Inflammatory macrophage treated with lipopolysaccharide for 4 hours (primary cell): ENCODE measurements at regions not wholly inside any gene's neighbourhood (a gene's known extent, or its start where the extent isn't known, plus 50 kb on each side); places are given as distances from the start of the nearest gene placed in this dataset.
"Not testable (repeated sequence)": the region's sequence is repeated elsewhere in the genome, so short reads cannot be mapped to it uniquely, and the experiment has no call there.

Source experiments
- DNase-seq: peaks from one replicate; pipeline ENCODE4 v3.0.0-alpha.2; 2020

DNA sequence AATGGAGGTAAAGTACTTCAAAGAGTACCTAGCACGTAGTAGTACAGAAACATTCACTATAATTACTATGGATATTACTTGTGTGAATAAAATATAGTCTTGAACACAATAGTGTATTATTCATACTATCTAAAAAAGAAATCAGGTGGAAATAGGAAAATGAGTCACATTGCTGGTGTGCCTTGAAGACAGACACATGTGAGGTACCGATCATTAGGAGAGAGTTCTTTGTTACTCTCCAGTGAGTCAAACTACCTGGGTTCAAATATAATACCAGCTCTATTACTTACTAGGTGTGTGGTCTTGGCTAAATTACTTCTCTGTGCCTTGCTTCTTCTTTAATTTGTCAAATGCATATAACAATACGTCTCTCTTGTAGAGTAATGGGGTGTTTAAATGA, 50.8 kb upstream of the BEND6 start:
- no peak for DNase-seq

DNA sequence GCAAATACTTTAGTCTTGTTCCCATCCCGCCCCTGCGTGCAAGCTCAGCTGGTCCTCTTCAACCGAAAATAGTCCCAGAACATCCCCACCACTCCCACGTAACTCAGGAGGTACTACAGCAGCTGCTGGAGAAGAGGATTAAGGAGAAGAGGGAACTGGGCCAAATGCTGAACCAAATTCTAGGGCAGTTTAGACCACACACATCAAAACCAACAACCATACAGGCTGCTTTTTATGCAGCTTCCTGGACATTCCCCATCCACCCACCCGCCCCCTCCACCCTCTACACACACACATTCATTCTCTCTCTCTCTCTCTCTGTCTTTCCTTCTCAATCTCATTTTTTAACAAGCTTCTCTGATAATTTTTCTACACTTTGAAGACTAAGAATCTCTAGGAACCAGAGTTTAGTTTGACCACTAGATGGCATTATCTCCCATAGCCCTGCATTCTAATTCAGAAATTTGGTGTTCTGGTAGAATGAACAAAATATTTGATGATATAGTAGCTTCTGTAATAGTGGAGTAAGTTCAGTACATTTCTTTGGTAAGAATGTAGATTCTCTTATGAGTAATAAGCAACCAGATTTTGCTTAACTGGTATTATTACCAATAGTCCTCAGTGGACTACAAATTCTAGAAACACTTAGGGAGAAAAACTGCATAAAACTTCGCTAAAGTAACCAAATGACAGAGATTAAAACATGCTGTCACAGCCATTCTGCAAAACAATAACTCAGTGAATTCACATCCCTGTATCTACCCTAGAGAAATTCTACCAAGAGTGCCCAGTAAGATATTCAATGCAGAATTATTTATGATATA, 52.1 kb upstream of the BEND6 start:
- DNase-seq = peak; percentile 36

DNA sequence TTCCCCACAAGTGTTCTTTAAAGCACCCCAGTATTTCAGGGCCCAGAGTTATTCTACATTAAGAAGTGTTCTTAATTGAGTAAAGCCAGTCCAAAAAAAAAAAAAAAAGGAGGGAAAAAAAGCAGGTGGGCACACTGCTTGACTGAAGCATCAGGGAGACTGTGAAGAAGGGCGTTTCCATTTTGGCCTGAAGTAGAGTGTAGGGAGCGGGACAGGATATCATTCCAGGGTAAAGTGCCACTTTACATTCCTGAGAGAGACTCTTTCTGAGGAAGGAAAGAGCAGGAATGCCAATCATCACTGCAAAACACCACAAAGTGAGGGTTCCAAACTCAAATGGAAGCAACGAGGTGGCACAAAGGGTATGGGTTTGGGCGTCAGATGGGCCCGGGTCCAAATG, 54.1 kb upstream of the BEND6 start:
- no peak for DNase-seq

DNA sequence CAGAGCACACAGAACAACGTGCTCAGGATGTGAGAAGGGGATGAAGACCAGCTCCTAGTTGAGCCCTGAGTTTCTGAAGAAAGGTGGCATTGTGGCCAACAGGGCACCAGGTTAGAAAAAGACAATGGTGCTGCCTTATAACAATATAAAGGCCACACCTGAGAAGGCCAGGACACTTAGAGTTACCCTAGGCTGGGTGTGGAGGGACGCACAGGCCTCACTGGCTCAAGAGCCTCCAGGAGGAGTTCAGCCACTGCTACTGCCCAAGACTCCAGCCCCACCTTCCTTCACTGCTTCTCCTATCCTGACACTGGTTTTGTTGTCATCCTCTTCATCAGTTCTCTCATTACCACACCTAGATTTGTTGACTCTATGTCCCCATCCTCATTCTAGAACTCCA, 55.2 kb upstream of the BEND6 start:
- DNase-seq = no peak

DNA sequence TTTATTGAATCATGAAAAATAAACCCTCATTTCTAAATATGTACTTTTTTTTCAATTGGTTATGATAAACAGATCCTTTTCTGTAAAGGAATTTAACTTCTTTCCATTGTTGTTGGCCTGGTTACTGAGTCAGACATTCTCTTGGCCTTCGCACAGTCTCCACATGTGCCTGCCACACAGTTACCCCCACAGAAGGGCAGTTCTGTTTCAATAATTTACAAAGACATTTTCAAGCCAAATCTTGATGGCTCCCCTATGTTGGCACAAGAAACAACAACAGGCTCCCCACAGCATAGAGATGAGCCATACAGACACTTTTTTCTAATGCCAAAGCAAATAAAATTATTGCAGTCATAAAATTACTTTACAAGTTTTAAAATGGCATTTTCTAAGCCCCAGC, 55.6 kb upstream of the BEND6 start:
- no peak for DNase-seq

DNA sequence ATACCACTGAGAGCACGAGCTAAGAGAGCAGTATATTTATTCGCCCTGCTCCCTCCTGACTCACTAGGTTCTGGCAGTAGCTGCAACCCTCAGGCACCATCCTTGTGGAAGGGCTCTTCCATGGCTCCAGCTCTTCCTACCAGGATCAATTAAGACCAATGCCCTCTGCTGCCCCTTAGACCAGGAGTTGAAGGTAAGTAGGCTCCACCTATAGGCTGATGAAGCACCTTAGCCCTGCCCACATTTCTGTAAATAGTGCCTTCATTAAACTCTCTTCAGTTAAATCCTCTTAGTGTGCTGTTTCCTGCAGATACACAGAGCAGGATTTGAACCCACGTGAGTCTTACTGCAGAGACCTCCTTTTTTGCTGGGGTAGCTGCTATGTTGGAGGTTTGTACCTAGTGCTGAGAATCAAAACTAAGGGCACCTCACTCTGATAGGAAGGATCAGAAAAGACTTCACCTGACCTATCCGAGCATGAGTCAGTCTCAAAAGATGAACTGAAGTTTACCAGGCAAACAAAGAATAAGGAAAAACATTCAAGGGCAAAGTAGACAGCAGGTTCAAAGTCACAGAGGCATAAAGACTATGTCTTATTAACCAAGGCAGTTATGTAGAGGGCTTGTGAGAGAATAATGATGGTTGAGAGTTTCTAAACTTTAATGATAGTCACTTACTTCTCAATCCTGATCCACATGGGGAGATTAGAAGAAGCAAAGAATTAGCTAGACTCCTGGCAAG, 56.9 kb upstream of the BEND6 start:
- no peak for DNase-seq

DNA sequence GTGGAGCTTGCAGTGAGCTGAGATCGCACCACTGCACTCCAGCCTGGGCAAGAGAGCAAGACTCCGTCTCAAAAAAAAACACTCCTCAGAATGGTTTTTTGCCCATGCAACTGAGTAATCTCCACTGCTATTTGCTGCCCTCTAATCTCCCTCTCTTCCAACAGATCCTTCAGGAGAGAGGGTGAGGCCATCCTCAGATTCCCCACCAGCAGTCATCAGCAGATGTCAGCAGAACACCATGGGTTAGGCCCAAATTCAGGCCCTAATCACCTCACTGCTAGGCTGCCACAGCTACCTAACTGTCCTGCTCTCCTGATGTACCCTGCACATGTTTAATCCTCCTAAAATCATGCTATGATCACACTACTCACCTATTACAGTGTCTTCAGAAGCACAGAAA, 63.2 kb upstream of the BEND6 start:
- DNase-seq = no peak

DNA sequence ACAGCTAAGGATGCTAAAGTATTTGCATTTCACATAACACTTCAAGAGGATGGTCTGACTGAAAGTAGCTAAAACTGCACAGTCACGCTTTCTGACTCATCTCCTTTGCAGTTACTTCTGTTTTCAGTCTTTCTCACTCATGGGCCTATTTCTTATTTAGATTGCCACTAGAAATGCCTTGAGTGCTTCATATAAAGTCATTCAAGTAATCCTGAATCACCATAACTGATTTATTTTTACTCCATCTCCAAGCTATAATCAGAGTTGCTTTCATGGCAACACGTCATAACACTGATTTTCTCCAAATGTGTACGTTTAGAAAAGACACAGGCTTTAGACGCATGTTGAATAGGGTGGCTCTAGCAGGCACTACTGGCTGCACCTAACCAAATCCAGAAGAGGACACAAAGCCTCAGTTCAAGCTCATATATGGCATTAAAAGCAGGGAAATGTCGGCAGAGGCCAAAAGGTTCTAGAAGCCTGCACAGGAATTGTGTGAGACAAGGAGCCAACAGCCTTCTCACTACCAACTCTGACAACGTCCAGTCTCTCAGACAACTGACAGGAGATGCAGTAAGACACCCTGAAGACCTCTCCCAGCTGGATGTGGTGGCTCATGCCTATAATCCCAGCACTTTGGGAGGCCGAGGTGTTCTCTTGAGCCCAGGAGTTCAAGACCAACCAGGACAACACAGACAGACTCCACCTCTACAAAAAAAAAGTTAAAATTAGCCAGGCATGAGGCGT, 64.1 kb upstream of the BEND6 start:
- DNase-seq = peak; percentile 86

DNA sequence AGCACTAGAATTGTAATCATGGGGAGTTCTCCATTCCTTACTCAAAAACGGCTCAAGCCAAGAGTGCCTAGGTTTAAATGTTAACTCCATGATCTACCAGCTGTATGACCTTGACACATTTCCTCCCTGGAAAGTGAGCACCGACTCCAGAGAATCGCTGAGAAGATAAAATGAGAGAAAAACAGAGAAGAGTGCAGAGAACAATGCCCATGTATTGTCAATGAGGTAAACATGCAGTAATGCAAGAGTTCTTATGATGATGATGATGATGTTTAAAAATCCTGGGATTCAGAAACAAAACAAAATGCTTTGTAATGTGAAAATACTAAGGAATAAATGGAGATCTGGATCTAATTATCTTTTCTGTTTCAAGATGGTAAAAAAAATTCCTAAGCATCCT, 64.8 kb upstream of the BEND6 start:
- DNase-seq = no peak

DNA sequence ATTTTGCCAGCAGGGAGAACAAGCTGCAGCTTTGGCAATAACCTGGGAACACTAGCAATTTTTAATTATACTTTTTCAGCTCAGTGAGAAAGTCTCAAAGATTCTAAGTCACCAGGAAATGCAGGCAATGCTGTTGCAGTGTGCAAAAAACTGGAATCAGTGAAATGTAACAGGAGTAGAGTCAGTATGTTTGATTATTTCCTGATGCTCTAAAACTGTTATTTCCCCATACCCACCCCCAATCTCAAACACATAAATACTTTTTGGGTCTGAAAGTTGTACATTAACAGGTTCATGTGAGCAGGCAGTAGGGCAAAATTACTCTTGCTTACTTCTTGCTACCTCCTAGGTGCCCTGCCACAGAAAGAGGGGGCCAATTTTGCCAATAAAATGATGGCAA, 65.4 kb upstream of the BEND6 start:
- no peak for DNase-seq

DNA sequence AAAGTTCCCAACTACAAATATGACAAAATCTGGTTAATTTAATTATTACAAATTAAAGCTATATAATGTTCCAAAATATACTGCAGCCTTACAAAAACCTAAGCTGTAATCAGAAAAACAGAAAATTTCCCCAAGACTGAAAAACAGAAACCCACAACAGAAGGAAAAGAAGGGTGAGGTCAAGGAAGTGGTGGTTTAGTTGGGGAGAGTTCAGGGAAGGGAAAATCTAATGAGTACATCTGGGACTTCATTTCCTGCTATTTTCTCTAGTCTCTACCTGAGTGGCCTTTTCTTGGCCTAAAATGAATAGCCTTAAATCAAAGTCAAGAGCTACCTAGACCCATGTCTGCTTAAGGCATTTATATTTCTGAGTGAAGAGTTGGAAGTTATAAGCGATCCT, 66.2 kb upstream of the BEND6 start:
- no peak for DNase-seq

DNA sequence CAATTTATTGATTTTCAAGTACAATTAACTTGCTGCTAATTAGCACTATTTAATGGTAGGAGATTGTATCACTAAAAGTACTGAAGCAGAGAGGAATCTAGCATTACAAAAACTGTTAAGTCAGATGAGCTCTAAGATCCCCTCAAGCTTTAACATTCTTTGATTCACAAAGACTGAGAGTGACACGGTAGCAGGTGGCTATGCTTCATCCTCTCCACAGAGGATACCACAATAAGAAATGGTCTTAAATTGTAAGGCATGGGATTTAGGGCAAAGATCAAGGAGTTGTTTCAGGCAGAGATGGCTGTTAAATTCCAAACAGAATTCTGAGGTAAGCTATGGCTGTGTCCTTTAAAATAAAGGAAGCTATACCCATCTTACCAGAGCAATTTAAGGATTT, 67.8 kb upstream of the BEND6 start:
- no peak for DNase-seq

DNA sequence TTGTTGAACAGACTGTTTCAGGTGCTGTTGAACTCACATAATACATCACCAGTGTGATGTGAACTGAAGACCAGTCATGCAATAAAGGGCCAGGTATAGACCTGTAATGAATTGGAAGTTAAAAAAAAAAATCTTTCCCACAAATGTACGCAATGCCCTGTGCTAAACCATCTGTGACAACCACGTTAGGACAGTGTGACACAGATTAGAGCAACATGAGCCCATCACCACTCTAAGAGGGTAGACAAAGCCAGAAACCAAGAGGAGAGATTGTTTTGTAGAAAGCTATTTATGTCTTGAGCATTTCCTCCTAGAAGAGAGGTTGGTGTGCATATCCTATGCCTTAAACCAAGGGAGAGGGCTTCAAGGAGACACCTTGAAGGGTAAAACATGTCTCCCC, 77.0 kb upstream of the BEND6 start:
- DNase-seq = no peak

DNA sequence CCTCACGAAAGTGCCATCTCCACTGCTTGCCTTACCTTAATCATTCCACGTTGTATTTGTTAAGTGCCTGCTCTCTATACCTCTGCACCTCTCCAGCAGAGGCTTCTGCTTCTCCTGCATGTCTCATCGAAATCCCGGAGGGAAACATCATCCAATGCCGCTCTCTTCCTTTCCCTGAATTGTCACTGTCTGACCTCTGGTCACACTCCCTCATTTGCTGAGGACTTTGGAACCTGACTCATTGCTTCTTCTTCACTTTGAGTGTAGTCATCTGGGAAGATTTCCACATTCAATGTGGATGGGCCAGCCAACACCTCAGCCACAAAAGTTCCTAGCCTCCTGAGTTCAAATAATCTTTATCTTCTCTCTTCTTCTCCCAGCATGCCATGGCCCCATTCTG, 78.9 kb upstream of the BEND6 start:
- no peak for DNase-seq

DNA sequence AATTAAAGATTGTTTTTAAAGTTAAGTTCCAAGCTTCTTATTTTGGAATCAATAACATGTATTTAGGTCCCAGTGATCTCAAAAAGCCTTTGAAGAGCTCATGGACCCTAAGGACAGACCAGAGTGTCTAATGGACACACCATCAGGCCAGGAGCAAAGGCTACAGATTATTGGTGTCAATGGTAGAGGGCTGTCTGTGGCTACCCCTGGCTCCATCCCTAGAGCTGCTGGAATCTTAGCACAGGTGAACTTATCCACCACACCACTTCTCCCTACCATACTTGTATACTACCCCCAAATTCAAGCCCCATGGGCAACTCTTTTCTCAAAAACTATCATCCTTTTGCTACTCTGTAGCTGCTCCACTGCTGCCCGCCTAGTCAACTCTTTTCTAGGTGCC, 79.4 kb upstream of the BEND6 start:
- DNase-seq = no peak

DNA sequence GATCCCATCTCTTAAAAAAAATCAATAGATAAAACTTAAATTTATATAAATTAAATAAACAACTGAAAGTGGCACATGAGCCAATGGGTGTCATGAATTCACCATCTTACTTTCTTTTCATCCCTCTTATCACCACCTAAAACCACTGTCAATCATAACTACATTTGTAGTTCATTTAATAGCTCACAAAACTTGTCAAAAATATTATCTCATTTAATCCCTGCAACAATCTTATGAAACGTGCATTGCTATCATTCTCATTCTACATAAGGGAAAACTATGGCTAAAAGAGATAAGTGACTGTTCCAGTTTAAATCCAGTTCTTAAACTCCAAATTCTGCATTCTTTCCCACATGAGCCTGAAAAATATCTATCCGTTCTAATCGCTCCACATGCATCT, 80.6 kb upstream of the BEND6 start:
- no peak for DNase-seq

DNA sequence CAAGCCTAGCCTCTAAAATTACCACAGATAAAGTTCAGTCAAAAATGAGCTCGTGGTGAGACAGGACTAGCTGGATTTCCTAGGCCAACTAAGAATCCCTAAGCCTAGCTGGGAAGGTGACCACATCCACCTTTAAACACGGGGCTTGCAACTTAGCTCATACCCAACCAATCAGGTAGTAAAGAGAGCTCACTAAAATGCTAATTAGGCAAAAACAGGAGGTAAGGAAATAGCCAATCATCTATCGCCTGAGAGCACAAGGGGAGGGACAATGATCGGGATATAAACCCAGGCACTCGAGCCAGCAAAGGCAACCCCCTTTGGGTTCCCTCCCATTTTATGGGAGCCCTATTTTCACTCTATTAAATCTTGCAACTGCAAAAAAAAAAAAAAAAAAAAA, 84.9 kb upstream of the BEND6 start:
- DNase-seq = not testable (repeated sequence)

DNA sequence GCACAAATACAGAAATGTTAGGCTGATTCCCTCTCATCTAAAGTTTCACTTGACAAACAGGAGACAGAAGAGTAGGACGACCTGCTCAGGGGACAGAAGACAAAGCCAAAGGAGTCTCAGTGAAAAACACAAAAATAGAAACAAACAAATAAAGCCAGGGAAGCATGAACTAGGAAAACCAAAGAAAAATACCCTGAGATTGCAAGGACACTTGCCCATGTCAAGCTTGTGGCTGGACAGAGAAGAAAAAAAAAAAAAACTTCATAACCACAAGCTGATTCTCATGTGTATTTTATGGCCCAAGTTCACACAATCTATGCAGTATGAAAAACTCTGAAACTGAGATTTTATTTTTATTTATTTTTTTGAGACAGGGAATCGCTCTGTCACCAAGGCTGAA, 85.6 kb upstream of the BEND6 start:
- no peak for DNase-seq

DNA sequence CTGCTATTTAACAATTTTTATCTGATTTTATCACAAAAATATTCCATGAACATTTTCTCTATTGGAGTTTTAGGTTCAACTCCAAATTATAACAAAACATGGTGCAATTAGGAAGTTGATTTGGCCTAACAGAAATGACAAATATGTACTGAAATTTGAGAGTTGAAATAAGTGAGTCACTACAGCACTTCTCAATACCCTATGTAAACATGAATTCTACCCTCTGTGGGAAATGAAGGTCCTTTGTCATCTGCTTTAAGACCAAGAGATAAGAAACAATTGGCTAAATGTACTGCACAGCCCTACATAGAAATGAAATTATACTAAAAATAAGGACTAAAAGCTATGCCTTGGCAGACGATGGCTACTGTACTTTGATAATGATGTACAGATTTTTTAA, 86.2 kb upstream of the BEND6 start:
- DNase-seq = peak; percentile 4

DNA sequence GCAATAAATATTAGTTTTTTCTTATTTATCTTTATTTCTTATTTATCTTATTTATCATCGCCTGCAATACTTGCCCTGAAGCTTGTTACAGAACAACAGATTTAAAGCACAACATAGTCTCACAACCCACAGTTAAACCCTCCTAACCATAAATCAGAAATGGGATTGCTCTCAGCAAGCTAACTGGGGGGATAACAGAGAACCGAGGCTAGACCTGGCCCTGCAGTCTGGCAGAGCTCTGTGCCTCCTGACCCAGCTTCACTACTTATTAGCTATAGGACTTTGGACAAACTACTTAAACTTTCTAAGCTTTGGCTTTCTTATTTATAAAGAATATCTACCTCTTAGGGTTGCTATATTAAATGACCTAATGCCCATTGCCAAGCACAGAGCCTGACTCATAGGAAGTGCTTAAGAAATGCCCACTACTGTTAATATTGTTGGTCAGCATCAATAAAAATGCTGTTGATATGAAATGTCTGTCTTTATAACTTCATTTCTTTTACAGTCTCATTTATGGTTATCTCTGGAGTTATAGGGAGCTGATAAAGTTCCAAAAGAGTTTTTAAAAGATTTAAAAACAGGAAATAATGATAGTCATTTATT, 87.9 kb upstream of the BEND6 start:
- DNase-seq = peak; percentile 46

DNA sequence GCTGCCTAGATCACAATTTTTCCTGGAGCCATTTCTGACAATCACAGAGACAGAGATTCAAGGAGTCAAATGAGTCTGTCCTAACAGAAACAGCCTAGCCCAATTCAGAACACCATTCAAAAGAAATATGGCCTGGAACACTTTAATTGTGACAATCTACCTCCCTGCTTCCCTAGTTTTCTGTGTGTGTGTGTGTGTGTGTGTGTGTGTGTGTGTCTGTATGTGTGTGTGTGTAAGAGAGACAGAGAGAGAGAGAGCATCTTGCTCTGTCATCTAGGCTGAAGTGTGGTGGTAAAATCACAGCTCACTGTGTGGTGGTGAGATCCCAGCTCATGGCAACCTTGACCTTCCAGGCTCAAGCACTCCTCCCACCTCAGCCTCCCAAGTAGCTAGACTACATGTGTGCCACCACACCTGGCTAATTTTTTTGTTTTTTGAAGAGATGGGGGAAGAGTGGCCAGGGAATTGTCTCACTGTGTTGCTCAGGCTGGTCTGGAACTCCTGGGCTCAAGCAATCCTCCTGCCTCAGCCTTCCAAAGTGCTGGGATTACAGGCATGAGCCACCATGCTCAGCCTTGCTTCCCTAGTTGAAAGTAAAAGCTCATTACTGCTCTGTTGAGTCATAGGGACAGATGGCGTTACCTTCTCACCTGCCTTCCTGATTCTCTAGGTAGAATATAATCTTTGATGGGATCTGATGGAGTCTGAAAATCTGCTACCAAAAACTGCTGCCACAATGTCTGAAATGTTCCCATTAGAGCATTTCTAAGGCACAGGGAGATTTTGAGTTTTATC, 89.6 kb upstream of the BEND6 start:
- DNase-seq = no peak

DNA sequence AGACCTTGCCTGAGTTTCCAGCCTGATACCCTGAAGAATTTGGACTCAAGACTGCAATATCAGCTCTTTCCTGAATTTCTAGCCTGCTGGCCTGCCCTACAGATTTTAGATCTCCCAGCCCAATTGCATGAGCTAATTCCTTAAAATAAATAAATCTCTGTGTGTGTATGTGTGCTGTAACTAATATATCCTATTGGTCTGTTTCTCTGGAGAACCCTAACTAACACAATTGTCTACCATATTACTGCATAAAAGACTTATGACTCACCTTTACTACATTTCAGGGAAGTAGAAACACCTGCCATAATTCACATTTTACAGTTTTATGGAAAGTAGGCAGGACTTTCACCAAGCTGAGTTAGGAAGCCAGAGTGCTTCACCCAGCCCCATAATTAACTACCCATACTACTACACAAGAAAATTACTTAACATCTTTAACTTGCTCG, 90.7 kb upstream of the BEND6 start:
- DNase-seq = no peak

DNA sequence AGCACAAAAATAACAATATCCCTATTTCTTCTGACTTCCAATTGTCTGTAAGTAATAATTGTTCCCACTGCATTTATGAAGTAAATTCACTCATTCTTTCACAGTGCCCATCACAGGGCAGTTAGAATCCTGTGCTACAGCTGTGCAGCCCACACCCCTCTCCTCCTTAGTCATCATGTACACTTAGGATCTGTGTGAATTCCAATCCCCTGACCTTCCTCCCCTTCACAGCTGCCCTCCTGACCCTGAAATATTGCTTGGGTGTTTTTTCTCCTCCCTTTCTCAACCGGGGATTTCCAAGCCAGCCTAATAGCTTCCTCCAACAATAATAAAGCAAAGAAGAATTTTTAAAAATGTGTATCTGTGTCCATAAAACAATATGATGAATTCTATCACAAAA, 91.5 kb upstream of the BEND6 start:
- DNase-seq = peak; percentile 40
